ENCODE measurements at regions not wholly inside any gene's neighbourhood (a gene's known extent, or its start where the extent isn't known, plus 50 kb on each side); places are given as distances from the start of the nearest gene placed in this dataset.

DNA sequence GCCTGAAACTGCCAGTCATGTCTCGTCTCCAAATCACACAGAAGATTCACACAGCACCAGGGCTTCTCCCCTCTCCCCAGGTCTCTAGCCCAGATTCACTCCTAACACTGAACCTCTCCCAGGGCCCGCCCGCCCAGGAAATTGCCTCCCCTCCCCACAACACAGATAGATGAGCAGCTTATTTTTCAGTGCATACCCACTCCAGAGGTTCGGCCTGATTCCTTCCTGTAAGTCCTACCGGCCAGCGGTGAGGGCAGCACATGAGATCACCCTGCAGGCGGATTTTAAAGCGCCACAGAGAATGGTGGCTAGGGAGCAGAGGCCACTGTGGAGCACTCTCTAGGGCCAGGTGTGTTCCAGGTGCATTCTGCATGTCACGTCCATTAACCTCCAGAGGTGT is 301.8 kb downstream of the IRF8 start:
- peak in 1 of 2 donors; percentile 81 for DNase-seq (ENCODE audit: low spot score in 2 of 2)
- intact Hi-C loops (cut with DNase I; ENCODE audit: low total_unique reads), result no loop called here
- no peak overlapping the region for H3K4me3 ChIP-seq (ENCODE audit: low read depth, poor library complexity, severe bottlenecking)
- 59 to 62% methylated on average over 9 of the region's 9 CpGs for WGBS, 2 donors
- TF ChIP-seq, protein P1, sequence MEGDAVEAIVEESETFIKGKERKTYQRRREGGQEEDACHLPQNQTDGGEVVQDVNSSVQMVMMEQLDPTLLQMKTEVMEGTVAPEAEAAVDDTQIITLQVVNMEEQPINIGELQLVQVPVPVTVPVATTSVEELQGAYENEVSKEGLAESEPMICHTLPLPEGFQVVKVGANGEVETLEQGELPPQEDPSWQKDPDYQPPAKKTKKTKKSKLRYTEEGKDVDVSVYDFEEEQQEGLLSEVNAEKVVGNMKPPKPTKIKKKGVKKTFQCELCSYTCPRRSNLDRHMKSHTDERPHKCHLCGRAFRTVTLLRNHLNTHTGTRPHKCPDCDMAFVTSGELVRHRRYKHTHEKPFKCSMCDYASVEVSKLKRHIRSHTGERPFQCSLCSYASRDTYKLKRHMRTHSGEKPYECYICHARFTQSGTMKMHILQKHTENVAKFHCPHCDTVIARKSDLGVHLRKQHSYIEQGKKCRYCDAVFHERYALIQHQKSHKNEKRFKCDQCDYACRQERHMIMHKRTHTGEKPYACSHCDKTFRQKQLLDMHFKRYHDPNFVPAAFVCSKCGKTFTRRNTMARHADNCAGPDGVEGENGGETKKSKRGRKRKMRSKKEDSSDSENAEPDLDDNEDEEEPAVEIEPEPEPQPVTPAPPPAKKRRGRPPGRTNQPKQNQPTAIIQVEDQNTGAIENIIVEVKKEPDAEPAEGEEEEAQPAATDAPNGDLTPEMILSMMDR (IDR thresholded peaks at IDR 0.05), result no peak

- intact Hi-C loops (cut with DNase I; ENCODE audit: low total_unique reads), result no loop called here
- 34 to 41% methylated on average over 10 of the region's 10 CpGs for WGBS, 2 donors
- DNase-seq (ENCODE audit: low spot score in 2 of 2), result no peak
- no peak overlapping the region for H3K4me3 ChIP-seq (ENCODE audit: low read depth, poor library complexity, severe bottlenecking)
- TF ChIP-seq, protein P1 (IDR thresholded peaks at IDR 0.05), result no peak
- TF ChIP-seq POLR2A (IDR thresholded peaks at IDR 0.05), result no peak
Measured at GRCh38 chr16:86201746-86202145, 302.8 kb downstream of the IRF8 start.

GRCh38 chr16:86202267-86202666 is 303.3 kb downstream of the IRF8 start:
- no peak overlapping the region for H3K4me3 ChIP-seq (ENCODE audit: low read depth, poor library complexity, severe bottlenecking)
- DNase-seq (ENCODE audit: low spot score in 2 of 2), result no peak
- no peak for TF ChIP-seq POLR2A (IDR thresholded peaks at IDR 0.05)
- TF ChIP-seq, protein P1 (IDR thresholded peaks at IDR 0.05), result no peak
- WGBS, 2 donors, result 61 to 69% methylated on average over 16 of the region's 16 CpGs
- intact Hi-C loops (cut with DNase I; ENCODE audit: low total_unique reads), result no loop called here

DNA sequence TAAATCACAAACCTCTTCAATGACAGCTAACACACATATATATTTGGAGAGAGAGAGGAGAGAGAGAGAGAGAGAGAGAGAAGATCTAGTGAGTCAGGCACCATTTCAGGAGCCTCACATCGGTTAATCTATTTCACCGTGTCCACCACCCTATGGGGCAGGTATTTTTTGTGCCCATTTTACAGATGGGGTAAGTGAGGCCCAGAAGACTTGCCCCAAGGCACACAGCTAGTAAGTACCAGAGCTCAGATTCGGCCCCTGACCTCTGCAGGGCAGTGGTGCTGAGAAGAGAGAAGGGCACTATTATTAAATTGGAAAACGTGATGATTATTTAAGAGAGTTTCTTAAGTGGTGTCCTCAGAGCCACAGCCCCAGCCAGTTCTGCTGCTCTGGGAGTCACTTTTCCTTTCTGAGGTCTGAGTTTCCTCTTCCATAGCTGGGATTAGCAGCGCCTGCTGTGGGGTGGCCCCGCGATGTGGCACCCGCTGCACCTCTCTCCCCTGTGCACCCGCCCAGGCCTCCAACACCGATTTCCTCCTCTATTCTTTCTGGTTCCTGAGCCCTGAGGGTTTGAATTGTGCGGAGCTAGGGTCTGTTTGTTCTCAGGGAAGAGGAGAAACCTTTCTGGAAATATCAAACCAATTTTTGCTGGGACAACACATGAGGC is 303.9 kb downstream of the IRF8 start:
- intact Hi-C loops (cut with DNase I; ENCODE audit: low total_unique reads), result no loop called here
- no peak for DNase-seq (ENCODE audit: low spot score in 2 of 2)
- H3K4me3 ChIP-seq (ENCODE audit: low read depth, poor library complexity, severe bottlenecking), result no peak overlapping the region
- TF ChIP-seq POLR2A (IDR thresholded peaks at IDR 0.05), result no peak
- TF ChIP-seq, protein P1 (IDR thresholded peaks at IDR 0.05), result no peak
- WGBS, 2 donors, result 75 to 78% methylated on average over 11 of the region's 11 CpGs

- TF ChIP-seq POLR2A (IDR thresholded peaks at IDR 0.05), result no peak
- TF ChIP-seq, protein P1 (IDR thresholded peaks at IDR 0.05), result no peak
- WGBS, 2 donors, result 81 to 83% methylated on average over 19 of the region's 19 CpGs
- no peak for DNase-seq (ENCODE audit: low spot score in 2 of 2)
- intact Hi-C loops (cut with DNase I; ENCODE audit: low total_unique reads), result no loop called here
- H3K4me3 ChIP-seq (ENCODE audit: low read depth, poor library complexity, severe bottlenecking), result no peak overlapping the region
Measured at GRCh38 chr16:86203557-86204275, 304.8 kb downstream of the IRF8 start.

All from lower leg skin (tissue), 4 donors.